Body of pancreas (tissue), 4 donors: ENCODE measurements at regions not wholly inside any gene's neighbourhood (a gene's known extent, or its start where the extent isn't known, plus 50 kb on each side); places are given as distances from the start of the nearest gene placed in this dataset.

Source experiments
- ATAC-seq: fragments of 150-250 bp; one replicate; pipeline ENCODE4 v1.9.1; 2016
- DNase-seq, 4 donors: peaks; one replicate each; pipeline ENCODE4 v3.0.0-alpha.2; 2019
- H3K27ac ChIP-seq, 4 donors: fragments of 200-600 bp; sonication (generic); 1 replicate in 3 of 4; 2 replicates in 1 of 4; pipeline versions ENCODE4 v1.5.1 to v1.6.1; 2016 to 2019; ENCODE audit warnings: mild to moderate bottlenecking in 1 of 4, mixed read lengths in 1 of 4, moderate library complexity in 1 of 4
- H3K27me3 ChIP-seq, 2 donors: fragments of 200-600 bp; sonication (generic); one replicate each; pipeline ENCODE4 v1.6.0; 2016; ENCODE audit warnings: mild to moderate bottlenecking in 1 of 2
- H3K36me3 ChIP-seq, 2 donors: fragments of 200-600 bp; sonication (generic); replicated peaks in 1 of 2; 2 replicates each; pipeline ENCODE4 v1.5.1; 2016; ENCODE audit warnings: low read depth in 2 of 2; ENCODE audit not compliant: insufficient read depth in 1 of 2
- H3K4me1 ChIP-seq: fragments of 200-600 bp; sonication (generic); one replicate; pipeline ENCODE4 v1.6.0; 2016
- H3K4me3 ChIP-seq, 2 donors: fragments of 200-600 bp; sonication (generic); 1 replicate in 1 of 2; 2 replicates in 1 of 2; pipeline ENCODE4 v1.5.1; 2016 to 2019
- H3K9me3 ChIP-seq, 3 donors: fragments of 200-600 bp; sonication (generic); 1 replicate in 2 of 3; 2 replicates in 1 of 3; pipeline ENCODE4 v1.5.1; 2016
- POLR2A ChIP-seq, 3 donors: fragments of 450-650 bp; IDR thresholded peaks; one replicate each; pipeline ENCODE4 v1.6.1; 2016; ENCODE audit warnings: antibody characterized with exemption in 3 of 3, mild to moderate bottlenecking in 2 of 3
- WGBS, 2 donors: methylation state at CpG; one replicate each; pipeline ENCODE4 v1.1.5; 2017; 5-methylcytosine and 5-hydroxymethylcytosine counted together
- intact Hi-C: fragments of 100-400 bp; cut with DNase I; formaldehyde crosslinking; loops from one replicate; pipeline ENCODE4 v1.15.1; 2023
- TF ChIP-seq, protein P1 (sequence below), 7 experiments: fragments of 450-650 bp in 4 of 7; fragments of 200-600 bp in 3 of 7; sonication (generic) in 3 of 7; IDR thresholded peaks; one replicate each; pipeline ENCODE4 v1.5.1; 2016 to 2019; ENCODE audit warnings: antibody characterized with exemption in 7 of 7

DNA sequence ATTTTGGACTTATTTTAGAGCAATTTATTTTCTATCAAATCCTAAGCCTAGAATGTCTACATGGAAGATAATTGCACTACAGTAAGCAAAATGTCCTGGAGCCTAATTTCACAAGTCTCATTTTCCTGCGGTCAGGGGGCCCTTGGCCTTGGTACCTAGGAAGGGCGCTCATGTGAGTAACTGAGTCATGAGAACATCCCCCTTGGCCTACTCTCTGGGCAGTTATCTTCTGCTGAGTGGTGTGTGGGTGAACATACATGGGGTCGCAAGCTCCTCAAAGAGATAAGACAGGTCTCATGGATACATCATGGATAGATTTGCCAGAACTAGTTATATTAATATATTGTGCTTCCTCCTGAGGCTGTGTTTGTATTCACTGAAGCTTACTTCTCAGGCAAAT lies 211.2 kb upstream of the MARCKS start:
- no peak for DNase-seq
- no peak for ATAC-seq
- 88 to 91% methylated on average over 3 of the region's 3 CpGs for WGBS, 2 donors
- Histone ChIP-seq H3K36me3 (no peaks in the 10 kb centered on the region), H3K27me3 (no peaks in the 10 kb centered on the region), H3K9me3 (no peaks in the 10 kb centered on the region), H3K27ac (peak overlapping the region in 3 of 4 donors; percentile 14 to 87 (median 72)), H3K4me1 (peaks cover 75% of the 10 kb centered on the region), H3K4me3 (no peak overlapping the region)
- no peak for TF ChIP-seq POLR2A (IDR thresholded peaks at IDR 0.05)
- TF ChIP-seq, protein P1, sequence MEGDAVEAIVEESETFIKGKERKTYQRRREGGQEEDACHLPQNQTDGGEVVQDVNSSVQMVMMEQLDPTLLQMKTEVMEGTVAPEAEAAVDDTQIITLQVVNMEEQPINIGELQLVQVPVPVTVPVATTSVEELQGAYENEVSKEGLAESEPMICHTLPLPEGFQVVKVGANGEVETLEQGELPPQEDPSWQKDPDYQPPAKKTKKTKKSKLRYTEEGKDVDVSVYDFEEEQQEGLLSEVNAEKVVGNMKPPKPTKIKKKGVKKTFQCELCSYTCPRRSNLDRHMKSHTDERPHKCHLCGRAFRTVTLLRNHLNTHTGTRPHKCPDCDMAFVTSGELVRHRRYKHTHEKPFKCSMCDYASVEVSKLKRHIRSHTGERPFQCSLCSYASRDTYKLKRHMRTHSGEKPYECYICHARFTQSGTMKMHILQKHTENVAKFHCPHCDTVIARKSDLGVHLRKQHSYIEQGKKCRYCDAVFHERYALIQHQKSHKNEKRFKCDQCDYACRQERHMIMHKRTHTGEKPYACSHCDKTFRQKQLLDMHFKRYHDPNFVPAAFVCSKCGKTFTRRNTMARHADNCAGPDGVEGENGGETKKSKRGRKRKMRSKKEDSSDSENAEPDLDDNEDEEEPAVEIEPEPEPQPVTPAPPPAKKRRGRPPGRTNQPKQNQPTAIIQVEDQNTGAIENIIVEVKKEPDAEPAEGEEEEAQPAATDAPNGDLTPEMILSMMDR (IDR thresholded peaks at IDR 0.05): no peak
- intact Hi-C loops: no loop called here

DNA sequence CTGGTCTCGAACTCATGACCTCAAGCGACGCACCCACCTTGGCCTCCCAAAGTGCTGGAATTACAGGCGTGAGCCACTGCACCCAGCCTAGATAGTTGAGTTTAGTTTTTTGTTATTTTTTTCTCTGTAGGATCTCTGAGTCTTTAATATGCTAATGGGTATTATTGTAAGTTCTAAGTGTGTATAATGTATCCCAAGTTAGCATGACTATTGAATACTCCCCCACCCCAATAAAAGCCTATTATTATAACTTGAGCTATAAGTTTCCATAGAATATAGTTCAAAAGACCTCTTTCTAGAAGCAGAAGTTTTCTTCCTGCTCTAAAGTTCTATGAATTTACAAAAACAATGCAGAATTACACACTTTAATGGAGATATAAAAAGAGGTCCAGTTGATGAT lies 210.4 kb upstream of the MARCKS start:
- no peaks in the 10 kb centered on the region for H3K27me3 ChIP-seq
- WGBS, 2 donors: 75% methylated on average over 4 of the region's 4 CpGs
- no peaks in the 10 kb centered on the region for H3K36me3 ChIP-seq
- no peaks in the 10 kb centered on the region for H3K9me3 ChIP-seq
- no peak overlapping the region for H3K4me3 ChIP-seq
- peaks cover 70% of the 10 kb centered on the region for H3K4me1 ChIP-seq
- TF ChIP-seq, protein P1 (IDR thresholded peaks at IDR 0.05): no peak
- no peak for TF ChIP-seq POLR2A (IDR thresholded peaks at IDR 0.05)
- DNase-seq: no peak
- intact Hi-C loops: no loop called here
- no peak for ATAC-seq
- no peak overlapping the region for H3K27ac ChIP-seq

DNA sequence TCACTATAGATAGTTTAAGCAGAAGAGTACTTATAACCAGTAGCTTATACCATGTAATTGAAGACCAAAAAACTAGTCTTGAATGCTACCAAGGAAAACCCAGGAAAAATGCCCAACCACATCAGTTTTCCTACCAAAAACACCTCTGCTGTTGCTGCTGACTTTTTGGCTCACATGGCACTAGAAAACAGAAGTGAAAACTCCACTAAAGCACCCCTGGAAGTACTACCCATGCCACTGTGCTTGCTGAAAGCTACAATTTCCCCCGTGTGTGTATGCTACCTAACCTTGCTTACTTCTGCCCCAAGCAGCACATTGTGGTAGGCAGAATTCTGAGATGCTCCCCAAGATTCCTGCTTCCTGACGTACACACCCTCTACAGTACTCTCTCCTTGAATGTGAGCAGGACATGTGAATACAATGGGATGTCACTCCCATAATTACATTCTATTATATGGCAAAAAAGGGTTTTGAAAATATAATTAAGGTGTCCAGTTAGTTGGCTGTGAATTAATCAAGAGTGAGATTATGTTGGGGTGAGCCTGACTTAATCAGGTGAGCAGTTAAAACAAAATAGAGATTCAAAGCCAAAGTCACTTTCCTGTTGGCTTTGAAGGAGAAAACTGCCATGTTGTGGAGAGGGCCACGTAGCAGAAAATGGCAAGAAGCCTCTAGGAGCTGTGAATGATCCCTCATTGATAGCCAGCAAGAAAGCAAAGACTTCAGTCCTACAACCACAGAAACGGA lies 209.8 kb upstream of the MARCKS start:
- ATAC-seq (no peak), DNase-seq (no peak)
- intact Hi-C loops: no loop called here
- H3K9me3 ChIP-seq: no peaks in the 10 kb centered on the region
- H3K4me3 ChIP-seq: no peak overlapping the region
- 75 to 78% methylated on average over 4 of the region's 4 CpGs for WGBS, 2 donors
- H3K27me3 ChIP-seq: no peaks in the 10 kb centered on the region
- H3K4me1 ChIP-seq: peaks cover 64% of the 10 kb centered on the region
- TF ChIP-seq, protein P1 (IDR thresholded peaks at IDR 0.05): no peak
- TF ChIP-seq POLR2A (IDR thresholded peaks at IDR 0.05): no peak
- no peaks in the 10 kb centered on the region for H3K36me3 ChIP-seq
- H3K27ac ChIP-seq: no peak overlapping the region

DNA sequence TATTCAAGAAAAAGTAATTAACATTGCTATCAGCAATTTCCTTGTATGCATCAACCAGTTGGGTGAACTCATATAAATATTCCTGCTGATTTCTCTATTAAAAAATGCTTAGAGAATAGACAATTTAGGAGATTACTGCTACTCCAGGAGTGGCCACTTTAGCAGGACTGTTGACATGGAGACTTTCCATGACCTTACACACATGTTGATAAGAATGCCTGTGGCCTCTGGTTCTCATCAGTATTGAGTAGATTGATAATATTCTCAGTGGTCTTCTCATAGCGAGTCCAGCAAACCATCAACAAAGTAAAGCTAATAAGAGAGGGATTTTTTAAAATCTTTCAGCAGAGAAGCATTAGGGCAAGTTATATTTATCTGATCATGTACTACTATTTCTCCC lies 208.4 kb upstream of the MARCKS start:
- Histone ChIP-seq H3K27me3 (no peaks in the 10 kb centered on the region), H3K4me1 (peaks cover 55% of the 10 kb centered on the region), H3K4me3 (no peak overlapping the region), H3K9me3 (no peaks in the 10 kb centered on the region), H3K27ac (peak overlapping the region; percentile 4 to 81 (median 47)), H3K36me3 (no peaks in the 10 kb centered on the region)
- TF ChIP-seq POLR2A (IDR thresholded peaks at IDR 0.05): no peak
- TF ChIP-seq, protein P1 (IDR thresholded peaks at IDR 0.05): no peak
- ATAC-seq (no peak), DNase-seq (no peak)
- 38 to 61% methylated on average over 1 of the region's 1 CpG for WGBS, 2 donors
- intact Hi-C loops: no loop called here

DNA sequence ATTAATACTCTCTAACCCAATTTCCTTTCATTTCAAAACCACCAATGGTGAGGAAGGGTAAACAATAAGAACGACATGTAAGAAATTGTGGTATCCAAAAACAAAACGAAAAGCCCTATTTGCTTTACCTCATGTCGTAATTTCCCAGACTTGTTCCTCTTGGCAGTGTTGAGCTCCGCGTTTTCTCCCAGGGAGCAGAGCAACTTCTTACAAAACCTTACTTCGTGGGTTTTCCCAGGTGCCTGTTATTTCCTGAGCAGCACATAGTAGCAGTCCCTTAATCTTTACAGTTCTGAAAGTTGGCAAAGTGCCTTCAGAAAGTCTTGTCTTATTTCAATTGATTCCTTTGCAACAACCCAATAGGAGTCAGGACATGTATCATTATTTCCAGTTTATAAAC lies 207.9 kb upstream of the MARCKS start:
- Histone ChIP-seq H3K4me3 (no peak overlapping the region), H3K36me3 (no peaks in the 10 kb centered on the region), H3K27me3 (no peaks in the 10 kb centered on the region), H3K9me3 (no peaks in the 10 kb centered on the region), H3K27ac (peak overlapping the region in 3 of 4 donors; percentile 17 to 81 (median 77)), H3K4me1 (peaks cover 55% of the 10 kb centered on the region)
- 30 to 35% methylated on average over 6 of the region's 6 CpGs for WGBS, 2 donors
- ATAC-seq: peak; percentile 91
- peak in 1 of 3 donors; percentile 21 for TF ChIP-seq POLR2A (IDR thresholded peaks at IDR 0.05)
- TF ChIP-seq, protein P1 (IDR thresholded peaks at IDR 0.05): no peak
- peak; percentile 52 to 88 (median 70) for DNase-seq
- intact Hi-C loops: no loop called here
